Neuronal stem cell (in vitro differentiated cells): ENCODE measurements at regions not wholly inside any gene's neighbourhood (a gene's known extent, or its start where the extent isn't known, plus 50 kb on each side); places are given as distances from the start of the nearest gene placed in this dataset.
"Not testable (repeated sequence)": the region's sequence is repeated elsewhere in the genome, so short reads cannot be mapped to it uniquely, and the experiment has no call there.

Source experiments
- DNase-seq: peaks from one replicate; pipeline ENCODE4 v3.0.0-alpha.2; 2013; ENCODE audit warnings: low spot score
- H2AFZ ChIP-seq: one replicate; pipeline ENCODE4 v1.6.1; 2013; ENCODE audit warnings: mild to moderate bottlenecking, low read length, inconsistent platforms
- H2AK5ac ChIP-seq: 2 replicates; pipeline ENCODE4 v1.6.1; 2013; ENCODE audit warnings: low read depth, mild to moderate bottlenecking, inconsistent platforms, low read length, moderate library complexity, mixed read lengths
- H2BK120ac ChIP-seq: 2 replicates; pipeline ENCODE4 v1.6.1; 2013; ENCODE audit warnings: low read depth, mild to moderate bottlenecking, inconsistent platforms, low read length, moderate library complexity, mixed read lengths
- H2BK12ac ChIP-seq: one replicate; pipeline ENCODE4 v1.6.1; 2013; ENCODE audit warnings: low read length, inconsistent platforms
- H2BK15ac ChIP-seq: 2 replicates; pipeline ENCODE4 v1.6.1; 2013; ENCODE audit warnings: mild to moderate bottlenecking, low read length, inconsistent platforms, mixed read lengths
- H2BK5ac ChIP-seq: one replicate; pipeline ENCODE4 v1.6.1; 2013; ENCODE audit warnings: inconsistent platforms, mild to moderate bottlenecking, low read length, moderate library complexity
- H3K14ac ChIP-seq: one replicate; pipeline ENCODE4 v1.6.1; 2013; ENCODE audit warnings: low read length, inconsistent platforms
- H3K18ac ChIP-seq: 2 replicates; pipeline ENCODE4 v1.6.1; 2013; ENCODE audit warnings: low read length, inconsistent platforms
- H3K23ac ChIP-seq: 2 replicates; pipeline ENCODE4 v1.6.1; 2013; ENCODE audit warnings: low read depth, mild to moderate bottlenecking, mixed read lengths, low read length, inconsistent platforms; ENCODE audit not compliant: poor library complexity
- H3K27ac ChIP-seq: replicated peaks from 3 replicates; pipeline ENCODE4 v1.5.1; 2013; ENCODE audit warnings: low read length, inconsistent platforms
- H3K27me3 ChIP-seq, 3 experiments: 2 replicates each; pipeline ENCODE4 v1.6.1; 2013; ENCODE audit warnings: low read length in 3 of 3, mild to moderate bottlenecking in 2 of 3, inconsistent platforms in 1 of 3, low read depth in 1 of 3, mixed read lengths in 1 of 3, moderate library complexity in 1 of 3; ENCODE audit not compliant: control insufficient read depth in 3 of 3, insufficient read depth in 3 of 3
- H3K36me3 ChIP-seq, 2 donors: replicated peaks in 1 of 2; 2 replicates each; pipeline ENCODE4 v1.6.1; 2013; ENCODE audit warnings: low read length in 2 of 2; ENCODE audit not compliant: control insufficient read depth in 2 of 2, insufficient read depth in 2 of 2
- H3K4ac ChIP-seq: 2 replicates; pipeline ENCODE4 v1.6.1; 2013; ENCODE audit warnings: inconsistent platforms, mild to moderate bottlenecking, low read length, moderate library complexity
- H3K4me1 ChIP-seq, 2 donors: 1 replicate in 1 of 2; 2 replicates in 1 of 2; pipeline ENCODE4 v1.6.1; 2013; ENCODE audit warnings: low read length in 2 of 2, low read depth in 1 of 2; ENCODE audit not compliant: control insufficient read depth in 2 of 2, insufficient read depth in 1 of 2
- H3K4me2 ChIP-seq: one replicate; pipeline ENCODE4 v1.6.1; 2013; ENCODE audit warnings: mild to moderate bottlenecking, low read length, inconsistent platforms; ENCODE audit not compliant: insufficient read depth, poor library complexity, severe bottlenecking
- H3K4me3 ChIP-seq, 2 donors: 2 replicates each; pipeline ENCODE4 v1.5.1; 2013; ENCODE audit warnings: low read length in 2 of 2, mild to moderate bottlenecking in 2 of 2, inconsistent platforms in 1 of 2, moderate library complexity in 1 of 2
- H3K79me1 ChIP-seq: one replicate; pipeline ENCODE4 v1.6.1; 2013; ENCODE audit warnings: low read depth, mild to moderate bottlenecking, inconsistent platforms, low read length, moderate library complexity
- H3K9ac ChIP-seq: one replicate; pipeline ENCODE4 v1.6.1; 2013; ENCODE audit warnings: mild to moderate bottlenecking, low read depth, low read length, inconsistent platforms; ENCODE audit not compliant: poor library complexity
- H3K9me3 ChIP-seq, 2 donors: replicated peaks in 1 of 2; 2 replicates each; pipeline versions ENCODE3 to v1.6.1; 2013; ENCODE audit warnings: low read length in 2 of 2, mild to moderate bottlenecking in 2 of 2, inconsistent platforms in 1 of 2, low read depth in 1 of 2, mixed read lengths in 1 of 2, moderate library complexity in 1 of 2; ENCODE audit not compliant: control insufficient read depth in 2 of 2, insufficient read depth in 1 of 2
- H4K8ac ChIP-seq: one replicate; pipeline ENCODE4 v1.6.1; 2013; ENCODE audit warnings: low read depth, mild to moderate bottlenecking, inconsistent platforms, low read length, moderate library complexity
- H4K91ac ChIP-seq: one replicate; pipeline ENCODE4 v1.6.1; 2013; ENCODE audit warnings: low read length, low read depth, mild to moderate bottlenecking, inconsistent platforms; ENCODE audit not compliant: poor library complexity
- WGBS, 2 donors: extraction: QIAGEN DNeasy Blood & Tissue Kit; methylation state at CpG; one replicate each; pipeline ENCODE4 v1.1.7; 2013; ENCODE audit warnings: missing lambda C conversion rate in 2 of 2, mixed read lengths in 1 of 2; ENCODE audit not compliant: insufficient read length in 2 of 2, insufficient replicate concordance in 1 of 2; ENCODE audit errors: extremely low coverage in 2 of 2; 5-methylcytosine and 5-hydroxymethylcytosine counted together

- H2BK5ac ChIP-seq, H2AFZ ChIP-seq, H3K4me3 ChIP-seq, H2BK12ac ChIP-seq, H2BK120ac ChIP-seq, H3K36me3 ChIP-seq, H3K4ac ChIP-seq, H3K27me3 ChIP-seq, H3K18ac ChIP-seq, H3K4me2 ChIP-seq, H3K79me1 ChIP-seq, DNase-seq, H3K27ac ChIP-seq, H3K14ac ChIP-seq, H3K23ac ChIP-seq, H4K8ac ChIP-seq, H3K9me3 ChIP-seq, H4K91ac ChIP-seq, H3K4me1 ChIP-seq, H2BK15ac ChIP-seq, H3K9ac ChIP-seq, H2AK5ac ChIP-seq: not testable (repeated sequence)
- no CpG with 5 or more reads among the region's 10 CpGs for WGBS, 2 donors
Measured at GRCh38 chr16:26474405-26474804, 592.3 kb upstream of the C16orf82 start.

- Histone ChIP-seq H3K14ac (no peak overlapping the region), H3K27ac (no peak overlapping the region), H2AK5ac (no peak overlapping the region), H3K36me3 (no peaks in the 10 kb centered on the region), H3K9ac (no peak overlapping the region), H3K4me1 (no peaks in the 10 kb centered on the region), H3K79me1 (no peaks in the 10 kb centered on the region), H3K4me2 (no peak overlapping the region), H3K4me3 (no peak overlapping the region), H4K8ac (no peak overlapping the region), H2BK15ac (no peak overlapping the region), H3K9me3 (peaks cover 0 to 4% of the 10 kb centered on the region in 2 donors), H3K4ac (no peak overlapping the region), H4K91ac (no peak overlapping the region), H2AFZ (no peak overlapping the region), H2BK5ac (no peak overlapping the region), H2BK12ac (no peak overlapping the region), H3K18ac (no peak overlapping the region), H3K27me3 (no peaks in the 10 kb centered on the region), H2BK120ac (no peak overlapping the region), H3K23ac (no peak overlapping the region)
- WGBS, 2 donors, result no CpG with 5 or more reads among the region's 2 CpGs
- DNase-seq, result no peak
Measured at GRCh38 chr16:26475596-26475995, 591.1 kb upstream of the C16orf82 start.

GRCh38 chr16:26491101-26491670 is 575.5 kb upstream of the C16orf82 start:
- Histone ChIP-seq H3K27ac (no peak overlapping the region), H2AFZ (no peak overlapping the region), H2AK5ac (no peak overlapping the region), H3K4ac (no peak overlapping the region), H2BK120ac (no peak overlapping the region), H3K9me3 (no peaks in the 10 kb centered on the region), H3K23ac (no peak overlapping the region), H2BK12ac (no peak overlapping the region), H2BK5ac (no peak overlapping the region), H3K36me3 (no peaks in the 10 kb centered on the region), H2BK15ac (no peak overlapping the region), H3K79me1 (no peaks in the 10 kb centered on the region), H3K14ac (no peak overlapping the region), H4K8ac (no peak overlapping the region), H3K4me1 (peaks cover 0 to 10% of the 10 kb centered on the region in 2 donors), H4K91ac (no peak overlapping the region), H3K9ac (no peak overlapping the region), H3K18ac (no peak overlapping the region), H3K27me3 (no peaks in the 10 kb centered on the region), H3K4me2 (no peak overlapping the region), H3K4me3 (no peak overlapping the region)
- WGBS, 2 donors, result no CpG with 5 or more reads among the region's 6 CpGs
- no peak for DNase-seq

GRCh38 chr16:26491962-26492361 is 574.8 kb upstream of the C16orf82 start:
- H3K27me3 ChIP-seq, result no peaks in the 10 kb centered on the region
- H3K23ac ChIP-seq, result no peak overlapping the region
- H3K36me3 ChIP-seq, result no peaks in the 10 kb centered on the region
- no peak overlapping the region for H4K8ac ChIP-seq
- no peak overlapping the region for H2AK5ac ChIP-seq
- H3K4me1 ChIP-seq, result peaks cover 0 to 12% of the 10 kb centered on the region in 2 donors
- no peak overlapping the region for H2BK15ac ChIP-seq
- no peak overlapping the region for H3K4me3 ChIP-seq
- H2BK120ac ChIP-seq, result no peak overlapping the region
- no peak overlapping the region for H3K9ac ChIP-seq
- no peak overlapping the region for H3K4ac ChIP-seq
- H3K27ac ChIP-seq, result no peak overlapping the region
- no peaks in the 10 kb centered on the region for H3K9me3 ChIP-seq
- no peak for DNase-seq
- WGBS, 2 donors, result no CpG with 5 or more reads among the region's 6 CpGs
- H3K14ac ChIP-seq, result no peak overlapping the region
- no peak overlapping the region for H2AFZ ChIP-seq
- no peak overlapping the region for H3K18ac ChIP-seq
- no peak overlapping the region for H2BK5ac ChIP-seq
- H3K4me2 ChIP-seq, result no peak overlapping the region
- H3K79me1 ChIP-seq, result no peaks in the 10 kb centered on the region
- no peak overlapping the region for H2BK12ac ChIP-seq
- no peak overlapping the region for H4K91ac ChIP-seq
